ENCODE measurements at regions not wholly inside any gene's neighbourhood (a gene's known extent, or its start where the extent isn't known, plus 50 kb on each side); places are given as distances from the start of the nearest gene placed in this dataset.

DNA sequence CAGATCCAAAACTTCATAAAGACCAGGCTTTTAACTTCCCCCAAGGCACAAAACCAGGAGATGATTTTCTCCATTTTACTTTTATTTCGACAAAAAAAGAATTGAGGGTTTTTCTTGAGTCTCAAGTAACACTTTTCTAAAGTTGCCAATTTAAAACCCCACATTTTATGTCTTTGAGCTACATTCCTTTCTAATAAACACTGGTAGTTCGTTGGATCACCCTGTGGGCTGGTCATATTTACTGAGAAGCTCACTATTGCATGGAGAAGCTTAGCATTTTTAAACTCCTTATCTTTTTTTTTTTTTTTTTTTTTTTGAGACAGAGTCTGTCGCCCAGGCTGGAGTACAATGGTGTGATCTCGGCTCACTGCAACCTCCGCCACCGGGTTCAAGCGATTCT is 255.1 kb upstream of the TPM1 start:
- Histone ChIP-seq H2AFZ (no peak overlapping the region), H3K9me3 (ENCODE audit: control insufficient read depth, low read length) (no peaks in the 10 kb centered on the region), H3K4me3 (ENCODE audit: low read depth, low read length) (no peak overlapping the region), H3K9ac (no peak overlapping the region), H3K27ac (no peak overlapping the region), H3K4me2 (ENCODE audit: low read length) (no peak overlapping the region), H3K36me3 (ENCODE audit: control insufficient read depth, insufficient read depth, low read length) (no peaks in the 10 kb centered on the region), H3K27me3 (ENCODE audit: control insufficient read depth, insufficient read depth, low read length) (no peaks in the 10 kb centered on the region), H3K4me1 (no peaks in the 10 kb centered on the region), H3K79me2 (no peaks in the 10 kb centered on the region)
- TF ChIP-seq, protein P1, sequence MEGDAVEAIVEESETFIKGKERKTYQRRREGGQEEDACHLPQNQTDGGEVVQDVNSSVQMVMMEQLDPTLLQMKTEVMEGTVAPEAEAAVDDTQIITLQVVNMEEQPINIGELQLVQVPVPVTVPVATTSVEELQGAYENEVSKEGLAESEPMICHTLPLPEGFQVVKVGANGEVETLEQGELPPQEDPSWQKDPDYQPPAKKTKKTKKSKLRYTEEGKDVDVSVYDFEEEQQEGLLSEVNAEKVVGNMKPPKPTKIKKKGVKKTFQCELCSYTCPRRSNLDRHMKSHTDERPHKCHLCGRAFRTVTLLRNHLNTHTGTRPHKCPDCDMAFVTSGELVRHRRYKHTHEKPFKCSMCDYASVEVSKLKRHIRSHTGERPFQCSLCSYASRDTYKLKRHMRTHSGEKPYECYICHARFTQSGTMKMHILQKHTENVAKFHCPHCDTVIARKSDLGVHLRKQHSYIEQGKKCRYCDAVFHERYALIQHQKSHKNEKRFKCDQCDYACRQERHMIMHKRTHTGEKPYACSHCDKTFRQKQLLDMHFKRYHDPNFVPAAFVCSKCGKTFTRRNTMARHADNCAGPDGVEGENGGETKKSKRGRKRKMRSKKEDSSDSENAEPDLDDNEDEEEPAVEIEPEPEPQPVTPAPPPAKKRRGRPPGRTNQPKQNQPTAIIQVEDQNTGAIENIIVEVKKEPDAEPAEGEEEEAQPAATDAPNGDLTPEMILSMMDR (IDR thresholded peaks at IDR 0.05): no peak

DNA sequence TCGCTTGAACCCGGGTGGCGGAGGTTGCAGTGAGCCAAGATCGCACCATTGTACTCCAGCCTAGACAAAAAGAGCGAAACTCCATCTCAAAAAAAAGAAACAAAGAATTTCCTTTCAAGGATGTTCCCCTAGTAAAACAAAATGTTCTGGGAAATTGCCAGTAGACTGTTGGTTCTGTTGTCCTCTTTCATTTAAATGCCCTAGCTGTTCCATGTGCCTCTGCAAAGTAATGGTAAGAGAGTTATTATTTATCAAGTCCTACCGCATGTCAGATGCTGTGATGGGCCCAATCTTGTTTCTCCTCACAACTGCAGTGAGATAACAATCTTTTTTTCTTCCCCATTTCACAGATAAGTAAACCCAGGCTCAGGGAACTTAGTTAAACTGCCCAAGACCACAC is 254.3 kb upstream of the TPM1 start:
- Histone ChIP-seq H3K4me2 (ENCODE audit: low read length) (no peak overlapping the region), H3K27ac (no peak overlapping the region)

DNA sequence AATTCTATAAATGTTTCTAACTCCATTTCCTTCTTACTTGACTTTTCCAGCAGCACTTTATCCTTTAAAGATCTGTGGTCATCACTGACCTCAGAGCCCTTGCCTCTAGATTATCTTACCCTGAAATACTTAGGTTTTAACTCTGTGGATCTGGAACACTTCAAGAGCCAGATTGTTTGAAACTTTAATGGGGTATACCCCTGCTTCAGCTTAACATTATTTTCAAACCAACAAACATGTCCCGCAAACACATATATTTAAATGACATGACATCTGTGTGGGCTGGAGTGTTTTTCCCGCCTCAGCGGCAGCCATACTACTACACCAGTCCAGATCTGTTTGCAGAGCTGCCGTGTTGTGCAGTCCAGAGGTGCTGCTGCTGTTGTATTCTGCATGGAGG is 252.0 kb upstream of the TPM1 start:
- H3K36me3 ChIP-seq (ENCODE audit: control insufficient read depth, insufficient read depth, low read length): no peaks in the 10 kb centered on the region
- H3K4me3 ChIP-seq (ENCODE audit: low read depth, low read length): no peak overlapping the region
- no peak overlapping the region for H3K4me2 ChIP-seq (ENCODE audit: low read length)
- H2AFZ ChIP-seq: no peak overlapping the region
- H3K27me3 ChIP-seq (ENCODE audit: control insufficient read depth, insufficient read depth, low read length): no peaks in the 10 kb centered on the region
- H3K9ac ChIP-seq: no peak overlapping the region
- no peaks in the 10 kb centered on the region for H3K79me2 ChIP-seq
- no peaks in the 10 kb centered on the region for H3K9me3 ChIP-seq (ENCODE audit: control insufficient read depth, low read length)
- no peak overlapping the region for H3K27ac ChIP-seq
- no peaks in the 10 kb centered on the region for H3K4me1 ChIP-seq
- TF ChIP-seq, protein P1 (IDR thresholded peaks at IDR 0.05): no peak

More for the DNA sequence above, 254.3 kb upstream of the TPM1 start:
- no peak overlapping the region for H3K9ac ChIP-seq
- no peaks in the 10 kb centered on the region for H3K27me3 ChIP-seq (ENCODE audit: control insufficient read depth, insufficient read depth, low read length)
- H2AFZ ChIP-seq: no peak overlapping the region
- H3K9me3 ChIP-seq (ENCODE audit: control insufficient read depth, low read length): no peaks in the 10 kb centered on the region
- H3K79me2 ChIP-seq: no peaks in the 10 kb centered on the region
- no peaks in the 10 kb centered on the region for H3K4me1 ChIP-seq
- TF ChIP-seq, protein P1 (IDR thresholded peaks at IDR 0.05): no peak
- no peak overlapping the region for H3K4me3 ChIP-seq (ENCODE audit: low read depth, low read length)
- H3K36me3 ChIP-seq (ENCODE audit: control insufficient read depth, insufficient read depth, low read length): no peaks in the 10 kb centered on the region

DNA sequence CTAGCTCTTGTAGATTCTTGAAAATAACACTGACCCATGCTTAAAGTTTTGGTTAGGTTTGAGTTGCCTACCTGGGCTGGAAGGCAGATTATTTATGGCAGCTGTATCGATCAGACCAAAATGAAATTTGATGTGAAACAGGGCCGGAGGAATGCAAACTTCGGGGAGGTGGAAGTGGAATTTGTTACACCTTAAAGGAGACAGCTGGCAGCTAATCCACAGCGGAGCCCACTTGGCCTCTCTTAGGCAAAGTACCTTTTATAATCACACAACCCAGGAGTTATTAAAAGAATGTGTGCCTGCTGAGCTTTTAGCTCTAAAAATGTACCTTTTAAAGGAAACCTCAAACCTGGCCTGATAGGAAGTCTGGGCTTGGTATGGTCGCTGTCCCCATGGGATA is 250.9 kb upstream of the TPM1 start:
- Histone ChIP-seq H3K27ac (no peak overlapping the region), H3K79me2 (no peaks in the 10 kb centered on the region), H3K9me3 (ENCODE audit: control insufficient read depth, low read length) (no peaks in the 10 kb centered on the region), H2AFZ (no peak overlapping the region), H3K9ac (no peak overlapping the region), H3K4me2 (ENCODE audit: low read length) (no peak overlapping the region), H3K27me3 (ENCODE audit: control insufficient read depth, insufficient read depth, low read length) (no peaks in the 10 kb centered on the region), H3K4me1 (no peaks in the 10 kb centered on the region), H3K36me3 (ENCODE audit: control insufficient read depth, insufficient read depth, low read length) (no peaks in the 10 kb centered on the region), H3K4me3 (ENCODE audit: low read depth, low read length) (no peak overlapping the region)
- TF ChIP-seq, protein P1 (IDR thresholded peaks at IDR 0.05): no peak

DNA sequence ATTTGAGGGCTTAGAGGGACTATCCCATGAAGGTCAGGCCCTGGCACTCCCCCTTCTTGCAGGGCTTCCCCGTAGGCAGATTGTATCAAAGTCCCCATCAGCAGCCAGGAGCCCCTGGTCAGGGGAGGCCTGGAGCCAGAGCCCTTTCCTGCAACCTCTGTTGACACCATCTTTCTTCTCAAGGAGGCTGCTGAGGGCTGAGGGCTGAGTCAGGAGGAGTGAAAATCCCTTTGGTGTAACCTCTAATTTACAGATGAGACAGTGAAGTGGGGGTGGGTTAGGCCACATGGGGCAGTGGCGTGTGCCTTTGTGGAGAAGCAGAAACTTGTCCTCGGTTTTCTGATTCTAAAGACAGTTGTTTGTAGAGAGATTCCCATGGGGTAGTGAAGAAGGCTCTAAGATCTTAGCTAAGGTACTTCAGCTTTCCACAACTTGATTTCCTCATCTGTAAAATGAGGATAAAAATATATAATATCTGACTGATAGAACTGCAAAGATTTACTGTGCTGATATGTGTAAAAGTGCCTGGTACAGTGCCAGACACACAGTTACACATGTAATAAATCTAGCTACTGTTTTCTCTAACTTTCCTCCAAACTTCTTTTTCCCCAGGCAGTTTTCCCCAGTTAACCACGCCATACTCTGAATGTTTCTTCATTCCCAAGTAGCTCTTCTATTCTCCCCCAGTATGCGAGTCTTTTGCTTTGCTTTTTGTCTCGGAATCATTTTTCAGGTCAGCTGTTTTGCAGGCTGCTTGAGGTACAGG is 249.4 kb upstream of the TPM1 start:
- Histone ChIP-seq H3K4me2 (ENCODE audit: low read length) (no peak overlapping the region), H3K79me2 (no peaks in the 10 kb centered on the region), H3K4me1 (no peaks in the 10 kb centered on the region), H3K36me3 (ENCODE audit: control insufficient read depth, insufficient read depth, low read length) (no peaks in the 10 kb centered on the region), H3K27ac (no peak overlapping the region), H3K4me3 (ENCODE audit: low read depth, low read length) (no peak overlapping the region), H3K27me3 (ENCODE audit: control insufficient read depth, insufficient read depth, low read length) (no peaks in the 10 kb centered on the region), H3K9me3 (ENCODE audit: control insufficient read depth, low read length) (no peaks in the 10 kb centered on the region), H3K9ac (no peak overlapping the region), H2AFZ (no peak overlapping the region)
- TF ChIP-seq, protein P1 (IDR thresholded peaks at IDR 0.05): no peak
